ENCODE measurements at regions not wholly inside any gene's neighbourhood (a gene's known extent, or its start where the extent isn't known, plus 50 kb on each side); places are given as distances from the start of the nearest gene placed in this dataset.

DNA sequence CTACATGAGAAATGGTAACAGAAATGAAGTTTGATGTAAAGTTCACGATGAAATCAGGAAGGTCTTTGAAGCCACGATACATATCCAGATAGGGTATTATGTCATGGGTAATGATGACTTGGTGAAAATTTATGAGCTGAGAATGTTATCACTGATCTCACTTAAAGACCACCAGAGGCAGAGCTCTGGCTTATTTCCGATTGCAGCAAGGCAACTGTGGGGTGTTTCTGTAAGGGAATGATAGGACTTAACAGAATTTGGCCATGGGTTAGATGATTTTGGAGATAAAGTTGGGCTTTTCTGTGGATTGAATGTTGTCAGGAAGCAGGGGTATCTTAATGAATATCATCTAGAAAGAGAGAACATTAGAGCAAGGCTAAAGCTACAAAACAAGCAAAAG lies 508.4 kb downstream of the HDGFL1 start:
- no peak for FAIRE-seq
- no peaks in the 10 kb centered on the region for H3K79me2 ChIP-seq (ENCODE audit: control insufficient read depth, insufficient read depth, low read length)
- H3K9ac ChIP-seq (replicated peaks; ENCODE audit: extremely low read depth, insufficient read depth, low read length), result no peak overlapping the region
- no peak for DNase-seq (ENCODE audit: low read depth, low spot score)
- H3K4me2 ChIP-seq (ENCODE audit: insufficient read depth, low read length), result no peak overlapping the region
- dilution Hi-C loops (cut with MboI; ENCODE audit: extremely low pct_ligation_motif_present, low sequenced_read_pairs) (no loop called here), intact Hi-C loops (cut with micrococcal nuclease) (no loop called here)
- BruUV-seq (replicated peaks), result no TSS peak
- H3K4me3 ChIP-seq (replicated peaks in 1 of 3; ENCODE audit: insufficient read depth in 1 of 3, low read depth in 1 of 3, low read length in 3 of 3), result no peak overlapping the region
- H3K9me3 ChIP-seq (replicated peaks; ENCODE audit: control insufficient read depth, insufficient read depth, low read length), result no peaks in the 10 kb centered on the region
- H3K4me1 ChIP-seq (ENCODE audit: control insufficient read depth, extremely low read depth, insufficient read depth, low read length), result no peaks in the 10 kb centered on the region
- H3K9me1 ChIP-seq (replicated peaks; ENCODE audit: control insufficient read depth, extremely low read depth, insufficient read depth, low read length), result no peaks in the 10 kb centered on the region
- ChIA-PET POLR2A (no interaction called here), CTCF (no interaction called here)
- no peaks in the 10 kb centered on the region for H3K36me3 ChIP-seq (ENCODE audit: control insufficient read depth in 2 of 2, extremely low read depth in 1 of 2, insufficient read depth in 2 of 2, low read length in 2 of 2)
- no peak overlapping the region for H2AFZ ChIP-seq (ENCODE audit: low read depth, low read length)
- H4K20me1 ChIP-seq (replicated peaks; ENCODE audit: control insufficient read depth, extremely low read depth, insufficient read depth, low read length), result no peaks in the 10 kb centered on the region
- no peak overlapping the region for H3K27ac ChIP-seq (ENCODE audit: insufficient read depth, low read depth, low read length)
- no peaks in the 10 kb centered on the region for H3K27me3 ChIP-seq (ENCODE audit: control insufficient read depth in 2 of 2, insufficient read depth in 2 of 2, low read length in 2 of 2)
- TF ChIP-seq POLR2AphosphoS5 (IDR thresholded peaks at IDR 0.05; ENCODE audit: insufficient read depth, low read depth, low read length) (no peak), FOS (IDR thresholded peaks at IDR 0.05; ENCODE audit: borderline replicate concordance, insufficient read depth, low read length) (no peak), JUN (IDR thresholded peaks at IDR 0.05; ENCODE audit: borderline replicate concordance, insufficient read depth, insufficient read length, low read depth) (no peak), GATA2 (IDR thresholded peaks at IDR 0.05; ENCODE audit: insufficient read depth, insufficient read length, low read depth, low read length) (no peak), EZH2 (IDR thresholded peaks at IDR 0.05; ENCODE audit: borderline replicate concordance, low read depth, low read length, severe bottlenecking) (no peak), POLR2A (IDR thresholded peaks at IDR 0.05; ENCODE audit: low read depth, low read length) (no peak), MYC (IDR thresholded peaks at IDR 0.05; ENCODE audit: low read depth, low read length) (no peak)
- TF ChIP-seq, protein P1, sequence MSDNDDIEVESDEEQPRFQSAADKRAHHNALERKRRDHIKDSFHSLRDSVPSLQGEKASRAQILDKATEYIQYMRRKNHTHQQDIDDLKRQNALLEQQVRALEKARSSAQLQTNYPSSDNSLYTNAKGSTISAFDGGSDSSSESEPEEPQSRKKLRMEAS (IDR thresholded peaks at IDR 0.05; ENCODE audit: insufficient read depth, insufficient read length), result no peak
- TF ChIP-seq, protein P2, sequence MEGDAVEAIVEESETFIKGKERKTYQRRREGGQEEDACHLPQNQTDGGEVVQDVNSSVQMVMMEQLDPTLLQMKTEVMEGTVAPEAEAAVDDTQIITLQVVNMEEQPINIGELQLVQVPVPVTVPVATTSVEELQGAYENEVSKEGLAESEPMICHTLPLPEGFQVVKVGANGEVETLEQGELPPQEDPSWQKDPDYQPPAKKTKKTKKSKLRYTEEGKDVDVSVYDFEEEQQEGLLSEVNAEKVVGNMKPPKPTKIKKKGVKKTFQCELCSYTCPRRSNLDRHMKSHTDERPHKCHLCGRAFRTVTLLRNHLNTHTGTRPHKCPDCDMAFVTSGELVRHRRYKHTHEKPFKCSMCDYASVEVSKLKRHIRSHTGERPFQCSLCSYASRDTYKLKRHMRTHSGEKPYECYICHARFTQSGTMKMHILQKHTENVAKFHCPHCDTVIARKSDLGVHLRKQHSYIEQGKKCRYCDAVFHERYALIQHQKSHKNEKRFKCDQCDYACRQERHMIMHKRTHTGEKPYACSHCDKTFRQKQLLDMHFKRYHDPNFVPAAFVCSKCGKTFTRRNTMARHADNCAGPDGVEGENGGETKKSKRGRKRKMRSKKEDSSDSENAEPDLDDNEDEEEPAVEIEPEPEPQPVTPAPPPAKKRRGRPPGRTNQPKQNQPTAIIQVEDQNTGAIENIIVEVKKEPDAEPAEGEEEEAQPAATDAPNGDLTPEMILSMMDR (IDR thresholded peaks at IDR 0.05; ENCODE audit: extremely low read depth in 1 of 2, insufficient read depth in 1 of 2, low read depth in 1 of 2, low read length in 2 of 2), result no peak
